H9 (cell line): ENCODE measurements at regions not wholly inside any gene's neighbourhood (a gene's known extent, or its start where the extent isn't known, plus 50 kb on each side); places are given as distances from the start of the nearest gene placed in this dataset.

Experiments used
- DNase-seq: peaks from one replicate; pipeline ENCODE4 v3.0.0-alpha.2; 2017
- H2AFZ ChIP-seq: one replicate; pipeline ENCODE4 v1.6.1; 2013; ENCODE audit warnings: mild to moderate bottlenecking, low read length, control low read depth, moderate library complexity
- H2AK5ac ChIP-seq: 2 replicates; pipeline ENCODE4 v1.6.1; 2013; ENCODE audit warnings: low read length, control low read depth, mixed read lengths; ENCODE audit not compliant: insufficient read length
- H2BK120ac ChIP-seq: one replicate; pipeline ENCODE4 v1.6.1; 2013; ENCODE audit warnings: low read depth, mild to moderate bottlenecking, low read length, control low read depth, inconsistent platforms; ENCODE audit not compliant: poor library complexity, severe bottlenecking
- H2BK12ac ChIP-seq: 2 replicates; pipeline ENCODE4 v1.6.1; 2013; ENCODE audit warnings: low read length, control low read depth, mixed read lengths, low read depth; ENCODE audit not compliant: insufficient read length
- H2BK15ac ChIP-seq: 2 replicates; pipeline ENCODE4 v1.6.1; 2013; ENCODE audit warnings: low read depth, low read length, control low read depth
- H2BK20ac ChIP-seq: one replicate; pipeline ENCODE4 v1.6.1; 2013; ENCODE audit warnings: low read depth, mild to moderate bottlenecking, low read length, control low read depth, inconsistent platforms; ENCODE audit not compliant: poor library complexity, severe bottlenecking
- H2BK5ac ChIP-seq: 2 replicates; pipeline ENCODE4 v1.6.1; 2013; ENCODE audit warnings: low read length, control low read depth, mixed read lengths; ENCODE audit not compliant: insufficient read length
- H3K14ac ChIP-seq: 2 replicates; pipeline ENCODE4 v1.6.1; 2013; ENCODE audit warnings: low read length, control low read depth; ENCODE audit not compliant: insufficient read depth
- H3K18ac ChIP-seq: 2 replicates; pipeline ENCODE4 v1.6.1; 2013; ENCODE audit warnings: low read depth, mild to moderate bottlenecking, mixed read lengths, low read length, control low read depth; ENCODE audit not compliant: insufficient read length
- H3K23ac ChIP-seq: 2 replicates; pipeline ENCODE4 v1.6.1; 2013; ENCODE audit warnings: low read length, control low read depth, mixed read lengths, low read depth; ENCODE audit not compliant: insufficient read length
- H3K23me2 ChIP-seq: 2 replicates; pipeline ENCODE4 v1.6.1; 2013; ENCODE audit warnings: low read depth, mild to moderate bottlenecking, mixed read lengths, low read length, control low read depth; ENCODE audit not compliant: insufficient read length, poor library complexity, severe bottlenecking
- H3K27ac ChIP-seq: 2 replicates; pipeline ENCODE4 v1.5.1; 2013; ENCODE audit warnings: low read length, control low read depth, mixed read lengths, low read depth; ENCODE audit not compliant: insufficient read length
- H3K27me3 ChIP-seq: 2 replicates; pipeline ENCODE4 v1.6.1; 2013; ENCODE audit warnings: low read length, control low read depth, inconsistent platforms; ENCODE audit not compliant: insufficient read depth
- H3K4ac ChIP-seq: 2 replicates; pipeline ENCODE4 v1.6.1; 2013; ENCODE audit warnings: low read depth, mild to moderate bottlenecking, control low read depth, inconsistent platforms, low read length, moderate library complexity
- H3K4me1 ChIP-seq: 2 replicates; pipeline ENCODE4 v1.6.1; 2013; ENCODE audit warnings: low read length, control low read depth, inconsistent platforms; ENCODE audit not compliant: insufficient read depth
- H3K4me2 ChIP-seq: 2 replicates; pipeline ENCODE4 v1.6.1; 2013; ENCODE audit warnings: low read length, control low read depth, mixed read lengths; ENCODE audit not compliant: insufficient read length, insufficient read depth
- H3K56ac ChIP-seq: 2 replicates; pipeline ENCODE4 v1.6.1; 2013; ENCODE audit warnings: low read depth, mild to moderate bottlenecking, mixed read lengths, low read length, control low read depth; ENCODE audit not compliant: insufficient read length
- H3K79me1 ChIP-seq: 2 replicates; pipeline ENCODE4 v1.6.1; 2013; ENCODE audit warnings: low read depth, mild to moderate bottlenecking, moderate library complexity, low read length, control low read depth, inconsistent platforms; ENCODE audit not compliant: insufficient read depth, poor library complexity, severe bottlenecking
- H3K79me2 ChIP-seq: 2 replicates; pipeline ENCODE4 v1.6.1; 2013; ENCODE audit warnings: low read length, control low read depth, inconsistent platforms; ENCODE audit not compliant: insufficient read depth
- H3K9ac ChIP-seq: 2 replicates; pipeline ENCODE4 v1.6.1; 2013; ENCODE audit warnings: low read length, control low read depth, mixed read lengths; ENCODE audit not compliant: insufficient read length; ENCODE audit errors: extremely low read depth
- H3K9me3 ChIP-seq: one replicate; pipeline ENCODE4 v1.6.1; 2013; ENCODE audit warnings: low read depth, low read length, inconsistent platforms; ENCODE audit not compliant: control insufficient read depth
- H3T11ph ChIP-seq: one replicate; pipeline ENCODE4 v1.6.1; 2013; ENCODE audit warnings: mild to moderate bottlenecking, low read length, control low read depth, inconsistent platforms
- H4K20me1 ChIP-seq: one replicate; pipeline ENCODE4 v1.6.1; 2013; ENCODE audit not compliant: control insufficient read depth, insufficient read length, insufficient read depth
- H4K5ac ChIP-seq: 2 replicates; pipeline ENCODE4 v1.6.1; 2013; ENCODE audit warnings: low read depth, mild to moderate bottlenecking, mixed read lengths, low read length, control low read depth; ENCODE audit not compliant: insufficient read length
- H4K8ac ChIP-seq: replicated peaks from 2 replicates; pipeline ENCODE4 v1.6.1; 2013; ENCODE audit warnings: low read length, control low read depth, mixed read lengths, low read depth; ENCODE audit not compliant: insufficient read length
- H4K91ac ChIP-seq: 2 replicates; pipeline ENCODE4 v1.6.1; 2013; ENCODE audit warnings: low read depth, mild to moderate bottlenecking, moderate library complexity, mixed read lengths, low read length, control low read depth; ENCODE audit not compliant: insufficient read length
- H3K27ac Mint-ChIP-seq, 3 experiments: 2 replicates in 2 of 3; 3 replicates in 1 of 3; pipeline ENCODE4 v1.8.0; 2020 to 2021; ENCODE audit warnings: mixed read lengths in 3 of 3, mild to moderate bottlenecking in 1 of 3, moderate library complexity in 1 of 3
- H3K27me3 Mint-ChIP-seq: 2 replicates; pipeline ENCODE4 v1.8.0; 2021; ENCODE audit warnings: low read depth, mild to moderate bottlenecking, moderate library complexity, mixed read lengths
- H3K36me3 Mint-ChIP-seq, 3 experiments: 2 replicates in 2 of 3; 3 replicates in 1 of 3; pipeline ENCODE4 v1.8.0; 2020 to 2021; ENCODE audit warnings: low read depth in 3 of 3, mixed read lengths in 3 of 3; ENCODE audit not compliant: insufficient read depth in 1 of 3
- H3K4me1 Mint-ChIP-seq, 2 experiments: 2 replicates each; pipeline ENCODE4 v1.8.0; 2020; ENCODE audit warnings: mixed read lengths in 2 of 2
- H3K4me3 Mint-ChIP-seq, 2 experiments: 2 replicates in 1 of 2; 3 replicates in 1 of 2; pipeline ENCODE4 v1.8.0; 2020 to 2021; ENCODE audit warnings: mild to moderate bottlenecking in 2 of 2, mixed read lengths in 2 of 2, moderate library complexity in 1 of 2
- H3K9me3 Mint-ChIP-seq, 2 experiments: 2 replicates in 1 of 2; 3 replicates in 1 of 2; pipeline ENCODE4 v1.8.0; 2020; ENCODE audit warnings: mild to moderate bottlenecking in 2 of 2, mixed read lengths in 2 of 2, moderate library complexity in 1 of 2
- CTCF ChIP-seq: fragments of 200-600 bp; sonication (generic); conservative IDR thresholded peaks from 3 replicates; pipeline ENCODE4 v1.8.0; 2021; ENCODE audit warnings: antibody characterized with exemption, mild to moderate bottlenecking
- WGBS: extraction: QIAGEN DNeasy Blood & Tissue Kit; methylation state at CpG from one replicate; pipeline ENCODE4 v1.1.7; 2013; ENCODE audit warnings: missing lambda C conversion rate, low lambda C conversion rate, mixed read lengths; ENCODE audit not compliant: insufficient read length; ENCODE audit errors: extremely low coverage; 5-methylcytosine and 5-hydroxymethylcytosine counted together

- Histone ChIP-seq H3K4me2 (no peak overlapping the region), H3T11ph (no peak overlapping the region), H2BK5ac (no peak overlapping the region), H4K8ac (no peak overlapping the region), H2AFZ (no peak overlapping the region), H2BK15ac (no peak overlapping the region), H3K79me2 (no peaks in the 10 kb centered on the region), H3K23me2 (no peaks in the 10 kb centered on the region), H3K14ac (no peak overlapping the region), H2BK120ac (no peak overlapping the region), H3K27me3 (no peaks in the 10 kb centered on the region), H3K4ac (no peak overlapping the region), H3K9ac (no peak overlapping the region), H3K4me1 (no peaks in the 10 kb centered on the region), H2BK20ac (no peak overlapping the region), H4K5ac (no peak overlapping the region), H3K23ac (no peak overlapping the region), H3K27ac (no peak overlapping the region), H4K91ac (no peak overlapping the region), H2BK12ac (no peak overlapping the region), H3K9me3 (no peaks in the 10 kb centered on the region), H2AK5ac (no peak overlapping the region), H3K56ac (no peak overlapping the region), H3K18ac (no peak overlapping the region), H3K79me1 (no peaks in the 10 kb centered on the region), H4K20me1 (no peaks in the 10 kb centered on the region)
- Mint-ChIP-seq H3K36me3 (peaks cover 0 to 4% (median 0%) of the 10 kb centered on the region in 3 experiments; a peak in 1 of 7 replicates), H3K4me3 (no peak overlapping the region), H3K27ac (peak overlapping the region in 1 of 3 experiments; percentile 1; a peak in 1 of 7 replicates), H3K27me3 (no peaks in the 10 kb centered on the region), H3K4me1 (no peaks in the 10 kb centered on the region; a peak in 1 of 4 replicates), H3K9me3 (peaks cover 0 to 5% of the 10 kb centered on the region in 2 experiments; a peak in 2 of 5 replicates)
- TF ChIP-seq CTCF, result no peak
- no CpG with 5 or more reads among the region's 1 CpG for WGBS
- no peak for DNase-seq
These were observed 273.9 kb downstream of the BTG1 start for GRCh38 chr12:91871751-91872150.
